ENCODE measurements at regions not wholly inside any gene's neighbourhood (a gene's known extent, or its start where the extent isn't known, plus 50 kb on each side); places are given as distances from the start of the nearest gene placed in this dataset.

DNA sequence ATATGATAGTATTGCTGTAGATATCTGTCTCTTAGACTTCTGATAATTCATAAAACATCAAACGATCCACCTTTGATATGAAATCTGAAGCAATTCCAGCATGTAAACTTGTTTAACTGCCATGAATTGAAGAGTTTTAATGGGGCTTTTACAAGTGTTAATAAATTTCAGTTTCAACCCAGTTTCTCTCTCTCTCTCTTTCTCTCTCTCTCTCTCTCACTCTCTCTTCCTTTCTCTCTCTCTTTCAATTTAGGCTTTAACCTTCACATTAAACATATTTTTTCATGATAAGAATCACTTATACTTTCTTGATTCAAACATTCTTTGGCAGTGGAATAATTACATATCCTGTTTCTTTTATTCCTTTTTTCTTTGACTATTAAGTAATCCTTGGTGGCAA, 296.1 kb downstream of the EPHA4 start:
- DNase-seq, result no peak

- DNase-seq, result no peak
Measured at GRCh38 chr2:221276601-221277000, 295.5 kb downstream of the EPHA4 start.

DNA sequence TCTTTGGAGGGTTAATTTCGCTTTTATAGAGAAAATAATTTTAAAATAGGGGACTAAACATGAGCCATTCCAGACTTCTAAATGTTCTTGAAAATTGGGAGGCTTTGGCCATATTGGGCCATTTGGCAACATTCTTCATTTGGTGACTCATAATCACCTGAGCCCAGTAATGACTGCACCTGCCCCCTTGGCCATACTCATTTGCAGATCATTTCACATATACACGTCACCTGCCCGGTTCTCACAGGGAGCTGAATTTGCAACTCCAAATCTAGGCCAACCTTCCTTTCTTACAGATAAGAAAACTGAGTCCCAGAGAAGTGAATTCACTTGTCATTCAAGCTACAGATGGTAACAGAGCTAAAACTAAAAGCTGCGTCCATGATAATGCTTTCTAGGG, 289.7 kb downstream of the EPHA4 start:
- DNase-seq, result peak; percentile 61

- DNase-seq, result no peak
Measured at GRCh38 chr2:221283896-221284545, 288.1 kb downstream of the EPHA4 start.

DNA sequence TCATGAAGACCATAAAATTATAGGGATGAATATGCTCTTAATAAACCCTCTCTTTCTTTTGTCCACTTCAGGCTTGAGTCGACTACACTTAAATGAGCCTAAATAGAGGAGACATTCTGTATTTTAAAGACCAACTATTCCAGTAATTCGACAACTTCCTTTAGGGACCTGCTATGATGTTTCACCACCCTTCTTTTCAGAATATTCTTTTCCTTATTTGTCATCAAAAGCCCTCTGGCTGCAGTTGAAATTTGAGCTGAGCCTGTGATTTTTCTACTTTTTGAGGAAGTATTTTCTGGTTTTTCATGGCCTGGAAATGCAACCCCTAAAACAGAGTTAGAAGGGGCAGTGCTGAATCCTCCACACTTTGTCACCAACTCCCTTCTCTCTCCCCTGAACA, 287.0 kb downstream of the EPHA4 start:
- DNase-seq, result no peak

DNA sequence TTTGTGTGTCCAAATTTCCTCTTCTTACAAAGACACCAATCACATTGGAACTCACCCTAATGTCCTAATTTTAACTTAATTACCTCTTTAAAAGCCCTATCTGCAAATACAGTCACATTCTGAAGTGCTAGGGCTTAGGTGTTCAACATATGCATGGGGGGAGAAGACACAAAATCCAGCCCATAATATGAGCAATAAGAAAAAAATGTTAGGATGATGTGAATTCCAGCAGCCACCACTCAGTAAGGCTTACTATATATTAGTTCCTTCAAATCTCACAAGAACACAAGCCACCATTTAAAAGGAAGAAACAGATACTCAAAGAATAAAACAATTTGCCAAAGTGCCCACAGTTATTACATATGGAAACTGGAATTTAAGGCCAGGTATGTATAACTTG, 285.7 kb downstream of the EPHA4 start:
- no peak for DNase-seq

GRCh38 chr2:221289389-221289788, 282.7 kb downstream of the EPHA4 start:
- no peak for DNase-seq

DNA sequence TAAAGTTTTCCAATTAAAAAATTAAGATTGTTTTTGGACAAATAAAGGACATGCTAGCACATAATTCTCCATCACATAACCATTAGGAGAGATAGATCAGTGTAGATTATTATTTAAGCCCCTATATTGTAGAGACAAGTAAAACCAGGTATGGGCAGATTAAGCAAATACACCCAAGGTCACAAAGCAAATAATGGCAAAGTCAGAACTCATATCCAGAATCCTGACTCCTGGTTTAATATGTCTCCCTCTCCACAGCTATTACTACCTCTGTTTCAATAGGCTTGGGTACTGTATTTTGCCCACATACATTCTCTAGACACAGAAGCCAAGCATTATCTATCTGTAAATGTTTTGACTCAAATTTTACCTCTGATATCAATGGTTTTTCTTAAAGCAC, 282.3 kb downstream of the EPHA4 start:
- peak; percentile 12 for DNase-seq

DNA sequence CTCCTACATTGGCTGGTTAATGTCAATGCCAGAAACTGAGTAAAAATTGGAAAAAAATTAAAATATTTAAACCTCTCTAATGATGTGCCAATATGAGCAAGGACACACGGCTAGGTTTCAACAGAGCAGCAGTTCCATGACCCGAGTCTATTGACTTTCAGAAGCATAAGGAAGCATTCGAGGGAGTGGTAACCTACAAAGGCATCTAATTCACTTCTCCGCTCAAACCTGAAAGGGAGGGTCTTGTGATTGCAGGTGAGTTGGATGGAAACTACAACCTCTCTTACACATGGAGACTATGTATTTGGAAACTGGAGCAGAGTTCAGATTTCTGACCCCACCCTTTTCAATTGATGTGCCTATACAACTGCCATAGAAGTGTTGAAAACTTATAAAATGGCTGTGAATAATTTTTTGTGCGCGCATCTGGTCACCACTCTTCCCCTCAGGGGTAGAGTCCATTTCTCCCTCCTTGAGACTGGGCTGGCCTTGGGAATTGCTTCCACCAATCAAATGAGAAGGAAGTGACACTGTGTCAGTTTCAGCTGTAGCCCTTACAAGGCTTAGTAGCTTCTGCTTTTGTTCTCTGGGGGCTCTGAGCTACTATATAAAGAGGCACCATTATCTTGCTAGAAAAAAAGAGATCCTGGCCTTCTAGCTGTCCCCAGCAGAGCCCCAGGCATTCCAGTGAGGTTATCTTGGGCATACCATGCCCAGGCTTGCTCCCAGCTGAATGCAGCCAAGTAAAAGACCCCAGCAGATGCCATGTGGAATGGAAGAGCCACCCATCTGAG, 278.0 kb downstream of the EPHA4 start:
- DNase-seq, result peak; percentile 40

- DNase-seq, result peak; percentile 57
Measured at GRCh38 chr2:221304916-221305315, 267.2 kb downstream of the EPHA4 start.

GRCh38 chr2:221308507-221309066, 263.5 kb downstream of the EPHA4 start:
- DNase-seq, result no peak

DNA sequence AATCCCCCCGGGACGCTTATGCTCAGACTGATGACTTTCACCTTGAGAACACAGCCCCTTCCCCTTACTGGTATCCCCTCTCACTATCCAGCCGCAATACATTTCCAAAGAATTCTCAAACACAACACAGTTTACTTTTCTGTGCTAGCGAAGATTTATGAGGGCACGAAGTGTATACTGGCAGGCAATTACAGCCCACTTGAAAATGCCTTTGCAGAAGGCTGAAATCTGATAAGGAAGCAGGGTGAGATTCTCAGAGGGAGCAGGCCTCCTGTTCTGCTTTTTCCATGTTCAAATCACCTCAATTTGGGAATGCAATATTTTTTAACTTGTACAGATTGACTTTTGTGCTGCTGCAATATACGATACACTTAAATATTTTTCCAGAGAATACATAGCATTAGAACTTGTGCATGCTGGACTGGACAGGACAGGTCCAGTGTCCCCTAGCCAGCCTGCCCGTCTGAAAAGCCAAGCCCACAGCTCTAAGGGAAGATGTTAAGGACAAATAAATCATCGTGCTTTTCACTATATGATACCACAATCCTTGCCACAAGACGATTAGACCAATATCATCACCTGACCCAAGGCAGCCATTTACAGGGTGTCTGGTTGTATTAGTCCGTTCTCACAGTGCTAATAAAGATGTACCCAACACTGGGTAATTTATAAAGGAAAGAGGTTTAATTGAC, 262.1 kb downstream of the EPHA4 start:
- peak; percentile 27 for DNase-seq

- peak; percentile 31 for DNase-seq
Measured at GRCh38 chr2:221310730-221311129, 261.4 kb downstream of the EPHA4 start.

DNA sequence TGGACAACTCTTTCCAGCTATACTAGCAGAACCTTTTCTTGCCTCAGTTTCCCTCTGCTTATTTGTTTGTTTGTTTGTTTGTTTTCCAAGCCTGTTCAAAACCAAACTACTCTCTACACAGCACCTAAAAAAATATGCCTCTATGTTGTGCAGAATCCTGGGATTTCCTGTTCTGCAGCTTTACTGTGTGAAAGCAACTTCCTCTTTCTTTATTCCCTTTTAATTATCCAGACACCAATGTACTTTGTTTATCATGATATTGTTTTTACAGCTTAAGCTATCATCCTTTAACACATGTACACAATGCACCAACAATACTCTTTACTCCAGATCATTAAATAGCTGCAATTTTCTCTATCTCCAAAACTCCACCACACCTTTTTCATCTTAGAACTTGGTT, 259.5 kb downstream of the EPHA4 start:
- no peak for DNase-seq

DNA sequence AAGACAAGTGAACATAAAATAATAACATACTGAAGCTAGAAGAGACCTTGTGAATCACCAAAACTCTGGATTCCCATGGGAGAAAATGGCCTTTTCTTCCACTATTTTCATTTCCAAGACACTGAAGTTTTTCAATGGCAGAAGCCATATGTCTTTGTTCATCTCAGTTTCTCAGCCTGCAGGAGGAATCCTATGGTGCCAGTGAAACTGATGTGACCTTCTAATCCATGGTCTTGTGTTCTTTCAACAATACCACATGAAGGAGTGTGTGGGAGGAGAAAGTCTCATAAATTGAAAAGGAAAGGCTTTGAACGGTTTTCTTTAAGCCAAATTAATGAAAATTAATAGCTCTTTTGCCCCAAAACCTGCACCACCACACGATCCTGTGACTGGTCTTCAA, 257.3 kb downstream of the EPHA4 start:
- DNase-seq, result no peak

DNA sequence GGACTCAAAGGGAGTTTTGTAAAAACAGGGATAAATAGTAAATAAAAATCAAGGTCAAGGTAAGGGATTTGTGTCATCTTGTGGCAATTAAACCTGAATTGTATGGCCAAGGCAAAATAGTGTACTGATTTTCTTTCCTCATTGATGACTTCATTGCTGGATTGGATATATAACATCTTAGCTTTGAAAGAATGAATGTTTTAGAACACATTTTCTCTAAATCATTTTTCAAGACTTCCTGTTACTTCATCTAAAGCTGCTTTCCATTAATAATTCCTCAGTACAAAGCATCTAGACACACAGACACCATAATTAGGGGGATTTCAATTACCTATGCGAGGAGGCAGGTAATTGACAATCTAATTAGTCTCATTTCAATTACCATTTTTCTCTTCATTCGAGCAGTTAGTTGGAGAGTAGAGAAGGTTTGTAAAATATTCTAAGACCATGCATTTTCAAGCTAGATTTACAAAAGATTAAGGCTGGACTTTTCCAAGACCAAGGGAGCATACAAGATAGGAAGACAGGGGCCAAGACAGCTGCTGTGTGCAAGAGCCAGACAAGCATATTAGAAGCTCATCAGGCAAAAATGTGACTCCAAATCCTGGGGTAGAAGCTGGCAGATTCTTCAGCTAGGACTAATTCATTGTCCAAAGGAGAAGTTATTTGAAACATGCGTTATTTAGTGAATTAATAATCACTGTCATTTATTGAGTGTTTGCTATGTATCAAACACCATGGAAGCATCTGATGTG, 253.6 kb downstream of the EPHA4 start:
- DNase-seq, result peak; percentile 76

GRCh38 chr2:221322741-221323140, 249.4 kb downstream of the EPHA4 start:
- no peak for DNase-seq

DNA sequence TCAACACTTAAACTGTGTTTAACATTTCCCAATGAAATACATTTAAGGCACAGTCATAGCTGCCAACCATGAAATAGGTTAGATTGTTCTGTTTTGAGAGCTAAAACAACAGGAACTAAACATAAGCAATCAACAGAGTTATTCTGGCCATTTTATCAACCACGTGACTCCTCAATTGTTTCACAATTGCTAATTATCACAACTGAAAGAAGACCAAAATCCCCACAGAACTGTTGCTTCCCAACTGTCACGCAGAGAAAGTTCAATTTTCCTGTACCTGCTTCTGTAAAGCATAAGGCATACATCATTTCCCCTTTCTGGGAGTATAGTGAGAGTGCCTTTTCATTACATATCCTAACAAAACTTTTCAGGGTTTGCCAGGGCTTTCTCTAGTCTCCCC, 248.6 kb downstream of the EPHA4 start:
- DNase-seq, result no peak

DNA sequence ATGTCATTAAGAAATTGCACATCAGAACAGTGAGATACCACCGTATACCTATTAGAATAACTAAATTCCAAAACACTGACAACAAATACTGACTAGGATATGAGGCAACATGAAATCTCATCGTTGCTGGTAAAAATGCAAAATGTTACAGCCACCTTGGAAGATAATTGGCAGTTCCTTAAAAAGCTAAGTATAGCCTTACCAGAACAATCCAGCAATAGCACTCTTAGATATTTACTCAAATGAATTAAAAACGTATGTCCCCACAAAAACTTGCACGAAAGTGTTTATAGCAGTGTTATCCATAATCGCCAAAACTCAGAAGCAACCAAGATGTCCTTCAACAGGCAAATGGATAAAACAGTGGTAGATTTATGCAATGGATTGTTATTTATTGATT, 241.7 kb downstream of the EPHA4 start:
- no peak for DNase-seq

DNA sequence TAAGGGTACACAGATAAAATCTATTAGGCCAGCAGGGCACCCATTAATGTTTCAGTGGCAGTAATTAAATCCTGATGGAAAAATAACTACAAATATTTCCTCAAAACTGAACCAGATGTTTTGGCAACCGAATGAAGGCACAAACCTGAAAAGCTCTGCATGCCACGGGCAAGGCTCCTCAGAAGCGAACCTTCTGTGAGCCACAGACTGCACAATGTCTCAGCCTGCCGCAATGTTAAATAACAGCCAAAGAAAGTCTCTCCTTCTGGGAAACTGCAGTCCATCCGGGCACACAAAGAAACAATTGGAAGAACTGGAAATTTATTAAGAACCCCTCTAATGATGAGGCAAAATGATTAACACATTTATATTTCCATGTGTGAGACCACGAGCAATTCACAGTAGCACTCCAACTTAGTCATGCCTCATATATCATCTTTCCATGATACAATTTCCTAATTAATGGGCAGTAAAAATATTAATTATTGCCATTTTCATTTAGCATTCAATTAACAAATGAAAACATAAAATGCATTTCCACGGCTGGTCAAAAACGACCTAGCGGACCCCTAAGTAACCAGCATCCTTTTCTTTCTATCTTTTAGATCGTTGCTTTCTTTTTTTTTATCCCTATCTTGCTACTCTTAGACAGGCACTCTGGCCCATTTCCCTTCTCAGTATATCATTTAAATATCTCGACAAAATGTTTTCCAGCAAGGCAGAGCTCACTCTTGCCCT, 237.5 kb downstream of the EPHA4 start:
- DNase-seq, result no peak

GRCh38 chr2:221335219-221335752, 236.8 kb downstream of the EPHA4 start:
- no peak for DNase-seq

- no peak for DNase-seq
Measured at GRCh38 chr2:221336967-221337366, 235.1 kb downstream of the EPHA4 start.
